ENCODE measurements at regions not wholly inside any gene's neighbourhood (a gene's known extent, or its start where the extent isn't known, plus 50 kb on each side); places are given as distances from the start of the nearest gene placed in this dataset.

GRCh38 chr6:163694072-163694471 lies 279.6 kb downstream of the QKI start:
- no peak for DNase-seq (ENCODE audit: low read depth)

GRCh38 chr6:163691049-163691448 lies 276.5 kb downstream of the QKI start:
- DNase-seq (ENCODE audit: low read depth): no peak

DNA sequence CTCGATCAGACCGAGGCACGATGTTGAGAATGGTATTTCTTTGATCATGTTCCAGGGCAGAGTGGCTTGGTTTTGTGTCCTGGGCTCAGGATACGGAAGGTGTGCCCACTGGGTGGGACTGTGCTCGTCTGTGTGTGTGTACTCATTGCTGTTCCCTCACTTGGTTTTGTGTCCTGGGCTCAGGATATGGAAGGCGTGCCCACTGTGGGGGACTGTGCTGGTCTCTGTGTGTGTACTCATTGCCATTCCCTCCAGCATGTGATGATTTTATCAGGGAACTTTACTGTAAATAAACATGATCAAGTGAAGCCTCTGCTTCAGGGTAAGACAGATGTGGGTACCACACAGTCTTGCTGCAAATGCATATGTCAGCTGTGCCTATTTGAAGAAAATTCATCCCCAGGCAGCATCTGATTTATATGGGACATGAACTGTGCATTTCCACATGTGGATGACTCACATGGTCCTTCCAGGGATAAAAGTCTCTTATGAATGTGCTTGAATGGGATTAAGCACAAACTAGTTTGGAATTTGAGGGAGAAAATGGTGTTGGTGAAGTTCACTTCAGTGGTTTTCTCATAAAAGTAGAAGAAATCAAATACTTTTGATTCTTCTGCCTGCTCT lies 274.3 kb downstream of the QKI start:
- DNase-seq (ENCODE audit: low read depth): no peak

- no peak for DNase-seq (ENCODE audit: low read depth)
Measured at GRCh38 chr6:163687075-163687474, 272.6 kb downstream of the QKI start.

- DNase-seq (ENCODE audit: low read depth): no peak
Measured at GRCh38 chr6:163686301-163686700, 271.8 kb downstream of the QKI start.

DNA sequence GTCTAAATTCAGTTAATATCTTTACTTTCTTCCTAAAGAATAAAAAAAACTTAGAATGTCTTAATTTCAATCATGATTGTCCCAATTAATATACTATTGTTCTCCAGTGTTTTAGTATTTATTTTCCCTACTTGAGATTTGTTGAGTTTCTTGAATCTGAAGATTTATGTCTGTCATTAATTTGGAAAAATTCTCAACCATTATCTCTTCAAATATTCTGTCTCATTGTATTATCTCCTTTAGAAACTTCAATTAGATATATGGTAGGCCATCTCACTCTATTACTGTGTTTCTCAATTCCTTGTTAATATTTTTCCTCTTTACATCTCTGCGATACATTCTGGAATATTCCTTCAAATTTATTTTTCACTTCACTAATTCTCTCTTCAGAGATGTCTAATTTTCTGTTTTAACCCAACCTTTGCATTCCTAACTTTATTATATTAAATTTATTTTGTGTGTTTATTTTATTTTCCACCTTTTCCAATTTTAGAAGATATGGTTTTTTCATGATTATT lies 268.6 kb downstream of the QKI start:
- DNase-seq (ENCODE audit: low read depth): no peak

- no peak for DNase-seq (ENCODE audit: low read depth)
Measured at GRCh38 chr6:163679753-163680152, 265.2 kb downstream of the QKI start.

DNA sequence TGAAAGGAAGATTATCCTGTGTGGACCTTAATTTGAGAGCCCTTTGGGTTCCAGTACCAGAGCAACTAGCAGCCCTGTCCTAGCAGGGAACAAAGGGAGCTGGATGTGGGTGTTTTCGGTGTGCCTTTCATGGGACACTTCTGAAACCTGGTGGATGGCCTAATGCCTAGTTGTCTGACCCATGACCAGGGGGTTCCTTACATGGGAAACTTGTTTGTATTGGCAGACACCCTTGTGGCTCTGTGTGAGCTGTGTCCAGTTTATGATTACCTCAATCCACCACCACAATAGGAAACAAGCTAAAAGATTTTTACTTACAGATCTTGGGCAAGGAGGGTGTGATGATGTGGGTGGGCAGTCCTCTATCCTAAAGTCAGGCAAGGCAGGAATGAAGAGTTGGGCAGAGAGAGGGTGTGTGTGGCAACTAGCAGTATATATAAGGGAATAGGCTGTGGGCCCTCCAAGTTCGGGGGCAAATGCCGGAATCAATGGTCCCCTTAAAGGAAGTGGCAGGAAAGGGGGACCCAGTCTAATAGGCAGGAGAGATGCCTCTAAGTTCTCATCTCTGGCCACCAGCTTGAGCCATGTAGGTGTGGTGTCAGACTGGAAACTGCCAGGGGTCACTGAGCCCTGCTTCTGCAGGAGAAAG lies 264.6 kb downstream of the QKI start:
- DNase-seq (ENCODE audit: low read depth): no peak

- DNase-seq (ENCODE audit: low read depth): no peak
Measured at GRCh38 chr6:163675611-163676010, 261.1 kb downstream of the QKI start.

DNA sequence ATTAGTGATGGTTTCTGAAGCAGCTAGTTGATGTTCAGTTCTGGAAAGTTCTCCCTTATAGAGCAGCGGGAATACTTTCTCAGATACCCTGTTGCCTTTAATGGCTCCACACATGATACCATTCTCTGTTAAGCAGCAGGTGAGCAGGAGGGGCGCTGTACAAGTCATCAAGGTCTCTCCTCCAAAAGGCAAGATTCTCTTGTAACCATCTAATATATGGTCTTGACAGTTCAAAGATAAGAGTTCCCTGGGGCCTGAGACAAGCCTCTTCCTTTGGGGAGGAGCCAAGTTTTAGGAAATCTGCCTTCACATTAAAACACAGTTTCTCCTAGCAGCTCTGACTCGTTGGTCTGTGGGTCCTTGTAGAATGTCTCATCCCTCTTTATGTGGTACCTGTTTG lies 258.2 kb downstream of the QKI start:
- DNase-seq (ENCODE audit: low read depth): no peak

DNA sequence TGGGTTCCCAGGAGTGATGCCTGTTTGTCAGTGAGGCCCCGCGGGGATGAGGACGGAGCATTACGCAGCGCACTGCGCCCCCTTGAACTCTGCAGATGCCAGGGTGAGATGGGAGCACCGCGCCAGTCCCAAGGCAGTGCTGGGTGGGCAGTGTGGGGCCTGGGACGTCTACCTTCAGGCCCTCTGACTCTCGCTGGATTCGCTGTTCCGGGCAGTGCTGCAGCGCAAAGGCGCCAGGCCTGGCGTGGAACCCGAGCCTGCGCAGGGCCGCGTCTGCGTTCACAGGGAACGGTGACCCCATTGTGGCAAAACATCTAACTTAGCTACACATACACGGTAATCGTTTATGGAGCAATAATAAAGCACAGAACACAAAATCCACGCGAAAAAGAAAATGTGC lies 257.3 kb downstream of the QKI start:
- no peak for DNase-seq (ENCODE audit: low read depth)

- no peak for DNase-seq (ENCODE audit: low read depth)
Measured at GRCh38 chr6:163671355-163671754, 256.8 kb downstream of the QKI start.

GRCh38 chr6:163670336-163670735 lies 255.8 kb downstream of the QKI start:
- no peak for DNase-seq (ENCODE audit: low read depth)

- DNase-seq (ENCODE audit: low read depth): no peak
Measured at GRCh38 chr6:163668061-163668426, 253.5 kb downstream of the QKI start.

GRCh38 chr6:163667372-163668060 lies 253.0 kb downstream of the QKI start:
- DNase-seq (ENCODE audit: low read depth): no peak

DNA sequence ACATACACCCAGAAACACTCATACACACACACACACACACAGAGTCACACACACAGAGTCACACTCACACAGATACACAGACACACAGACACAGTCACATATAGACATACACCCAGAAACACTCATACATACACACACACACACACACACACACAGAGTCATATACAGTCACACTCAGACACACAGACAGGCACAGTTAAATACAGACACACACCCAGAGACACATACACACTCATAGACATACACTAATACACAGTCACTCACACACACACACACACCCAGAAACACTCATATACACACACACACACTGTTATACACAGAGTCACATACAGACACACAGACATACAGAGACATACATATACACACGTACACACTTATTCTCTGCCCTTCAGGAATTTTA lies 250.9 kb downstream of the QKI start:
- no peak for DNase-seq (ENCODE audit: low read depth)

GRCh38 chr6:163663575-163663974 lies 249.1 kb downstream of the QKI start:
- no peak for DNase-seq (ENCODE audit: low read depth)

DNA sequence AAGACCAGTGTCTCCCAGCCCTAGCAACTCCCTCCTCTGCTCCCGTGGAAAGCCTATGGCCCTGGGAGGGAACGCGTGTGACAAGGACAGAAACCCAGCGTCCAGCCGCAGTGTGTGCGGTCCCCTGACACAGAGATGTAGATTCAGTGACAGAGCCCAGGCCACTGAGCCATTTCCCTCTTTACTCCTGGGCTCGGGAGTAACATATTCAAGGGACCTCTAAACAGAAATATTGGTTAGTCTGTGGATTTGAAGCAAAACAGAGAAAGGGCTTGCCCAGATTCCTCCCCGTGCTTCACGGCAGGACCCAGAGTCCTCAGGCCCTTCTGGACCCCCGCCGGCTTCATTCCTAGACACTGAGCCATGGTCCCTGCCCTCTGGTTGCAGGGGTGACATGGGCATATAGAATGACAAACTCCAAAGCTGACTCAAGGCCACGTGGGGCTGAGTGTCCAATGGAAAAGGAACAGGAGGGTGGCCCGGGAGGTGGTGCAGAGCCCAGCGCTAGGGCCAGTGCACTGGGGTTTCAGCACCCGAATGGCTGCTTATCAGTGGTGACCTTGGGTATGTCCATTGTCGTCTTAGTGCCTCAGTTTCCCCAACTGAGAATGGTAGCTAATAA lies 248.2 kb downstream of the QKI start:
- DNase-seq (ENCODE audit: low read depth): no peak

DNA sequence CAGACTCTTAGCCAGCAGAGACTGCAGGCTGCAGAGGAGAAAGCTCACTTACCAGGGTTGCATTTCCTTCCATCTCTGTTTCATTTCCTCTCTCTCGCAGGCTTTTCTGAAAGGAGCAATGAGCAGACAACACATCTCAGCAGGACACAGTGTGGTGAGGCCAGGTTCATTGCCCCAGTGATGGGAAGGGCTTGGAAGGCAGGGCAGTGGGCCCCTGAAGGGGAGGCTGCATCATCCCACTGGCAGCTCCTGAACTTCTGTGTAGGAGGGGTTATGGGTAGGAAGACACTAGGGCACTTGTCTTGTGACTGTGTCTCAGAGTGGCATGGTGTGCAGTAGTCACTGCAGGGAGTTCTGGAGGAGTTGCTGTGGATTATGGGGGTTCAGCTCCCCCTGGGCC lies 246.8 kb downstream of the QKI start:
- no peak for DNase-seq (ENCODE audit: low read depth)

- no peak for DNase-seq (ENCODE audit: low read depth)
Measured at GRCh38 chr6:163659803-163660202, 245.3 kb downstream of the QKI start.

GRCh38 chr6:163655217-163656121 lies 241.0 kb downstream of the QKI start:
- DNase-seq (ENCODE audit: low read depth): no peak

Data from activated T-helper 9 cell treated with anti-CD3 and anti-CD28 coated beads, Interleukin-2, amount 50 U/mL, for 16 hours (primary cell).